ENCODE measurements at regions not wholly inside any gene's neighbourhood (a gene's known extent, or its start where the extent isn't known, plus 50 kb on each side); places are given as distances from the start of the nearest gene placed in this dataset.

DNA sequence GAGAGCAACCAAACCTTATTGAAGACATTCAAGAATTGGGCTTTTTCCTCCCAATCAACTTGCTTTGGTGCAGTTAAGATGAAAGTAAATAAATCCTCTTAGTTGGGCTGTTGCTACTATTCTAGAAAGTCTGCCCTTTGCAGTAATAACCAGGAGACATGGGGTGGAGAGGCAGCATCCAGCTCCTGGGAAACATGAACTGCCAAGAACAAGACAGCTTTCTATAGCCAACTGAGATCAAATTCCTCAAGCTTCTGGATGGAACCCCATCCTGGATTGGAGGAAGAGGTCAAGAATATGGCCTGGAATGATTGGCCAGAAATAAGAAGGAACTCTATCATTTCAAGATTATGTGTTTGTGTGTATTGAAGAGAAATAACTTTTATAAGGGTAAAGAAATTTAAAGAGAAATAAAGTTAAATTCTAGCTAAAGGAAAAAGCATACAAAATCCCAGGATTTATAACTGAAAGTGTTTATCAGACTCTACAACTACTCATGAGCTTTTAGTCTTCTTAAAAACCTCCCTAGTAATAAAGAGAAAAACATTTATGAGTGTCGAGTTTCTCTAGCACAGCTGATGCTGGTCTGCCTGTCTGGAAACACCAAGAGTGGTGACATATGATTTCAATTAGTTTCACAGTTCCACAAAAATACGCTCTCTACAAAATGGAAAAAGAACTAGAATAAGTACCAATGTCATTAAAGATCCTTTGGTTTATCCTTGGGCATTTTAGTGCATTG lies 70.1 kb upstream of the COL1A2 start:
- DNase-seq: no peak

DNA sequence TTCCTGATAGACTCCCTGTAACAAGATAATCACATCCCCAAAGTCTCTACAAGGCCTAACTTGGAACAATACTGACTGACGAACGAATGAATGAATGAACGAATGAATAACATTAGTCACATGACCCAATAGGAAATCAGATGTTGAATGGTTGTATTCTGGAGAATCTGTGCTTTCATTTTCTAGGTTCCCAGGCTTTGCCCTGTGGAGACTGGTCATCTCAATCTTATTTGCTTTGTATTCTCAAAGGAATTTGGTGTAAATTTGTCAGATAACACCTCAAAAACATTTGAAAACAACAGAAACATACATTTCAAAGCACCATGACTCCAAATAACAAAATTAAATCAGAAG lies 69.6 kb upstream of the COL1A2 start:
- DNase-seq: no peak

DNA sequence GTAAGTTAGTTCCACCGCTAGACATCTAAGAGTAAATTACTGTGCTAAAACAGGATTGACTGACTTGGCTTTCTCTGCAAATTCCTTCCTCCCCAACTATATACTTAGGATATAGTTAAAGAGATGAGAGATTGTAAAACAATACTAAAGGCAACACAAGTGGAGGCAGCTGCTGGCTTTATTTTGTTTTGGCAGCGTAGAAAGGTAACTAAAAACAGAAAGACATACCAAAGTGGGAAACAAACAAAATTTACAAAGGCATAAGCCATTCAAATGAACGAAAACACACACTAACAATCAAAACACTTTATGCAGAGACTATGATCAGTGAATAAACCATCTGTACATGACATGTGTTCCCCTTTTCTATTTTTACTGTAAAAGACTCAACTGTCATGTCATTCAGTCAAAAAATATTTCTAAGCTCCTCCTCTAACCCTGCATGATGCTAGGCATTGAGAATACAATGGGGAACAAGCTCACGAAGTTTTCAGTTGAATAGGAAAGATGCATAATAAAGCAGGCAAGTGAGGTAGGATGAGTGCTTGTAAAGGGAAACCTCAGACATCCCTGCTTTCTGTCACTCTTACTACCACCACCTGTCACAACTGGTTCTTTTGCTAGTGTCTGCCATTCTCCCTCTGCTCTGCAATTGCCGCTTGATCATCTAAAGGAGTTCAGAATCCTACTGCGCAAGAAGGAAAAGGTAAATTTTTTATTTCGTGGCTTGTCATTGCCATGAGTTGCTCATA lies 64.2 kb upstream of the COL1A2 start:
- no peak for DNase-seq

DNA sequence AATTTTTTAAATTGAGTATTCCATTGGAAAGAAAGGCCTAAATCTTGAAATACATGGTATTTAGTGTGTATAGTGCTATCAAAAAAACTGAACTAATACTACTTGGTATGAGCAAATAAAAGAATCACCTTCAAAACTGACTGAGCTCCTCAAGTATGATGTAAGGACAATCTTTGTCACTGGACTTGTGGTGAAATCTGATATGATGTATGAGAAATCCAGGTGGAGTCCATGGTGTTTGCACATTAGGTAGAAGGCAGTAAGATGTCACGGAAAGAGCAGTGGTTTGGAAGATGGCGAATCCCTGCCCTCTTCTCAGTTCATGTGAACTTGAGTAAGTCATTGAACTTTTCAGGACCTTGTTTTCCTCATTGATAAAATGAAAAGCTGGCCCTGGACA lies 62.1 kb upstream of the COL1A2 start:
- DNase-seq: no peak

DNA sequence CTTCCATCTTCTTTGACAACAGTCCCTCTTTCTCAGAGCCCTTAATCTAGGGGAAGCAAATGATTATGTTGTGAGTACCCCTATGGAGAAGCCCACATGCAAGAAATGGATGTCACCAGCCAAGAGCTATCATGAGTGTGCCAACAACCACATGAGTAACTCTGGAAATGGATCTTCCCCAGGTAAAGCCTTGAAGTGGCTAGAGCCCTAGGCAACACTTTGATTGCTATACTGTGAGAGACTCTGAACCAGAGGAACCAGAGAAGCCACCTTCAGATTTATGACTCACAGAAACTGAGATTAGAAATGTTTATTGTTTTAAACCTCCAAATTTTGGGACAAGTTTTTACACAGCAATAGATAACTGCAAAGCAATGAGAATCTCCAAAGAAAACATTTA lies 60.9 kb upstream of the COL1A2 start:
- DNase-seq: no peak

DNA sequence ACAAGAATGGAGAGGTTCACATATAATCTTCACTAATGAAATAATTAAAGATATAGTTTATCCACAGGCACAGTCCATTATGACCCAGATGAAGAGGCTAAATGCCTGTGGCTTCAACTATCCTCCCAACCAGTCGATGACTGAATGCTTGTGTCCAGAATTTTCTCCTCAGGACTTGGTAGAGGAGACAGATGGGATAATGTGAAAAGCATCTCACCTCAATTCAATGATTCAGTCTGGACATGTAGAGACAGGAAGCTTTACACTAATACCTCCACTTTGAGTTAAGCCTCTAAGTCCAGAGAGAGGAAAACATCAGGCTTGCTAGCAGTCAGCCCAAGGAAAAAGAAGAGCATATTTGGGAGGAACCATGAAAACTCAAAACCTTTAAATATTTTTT lies 59.1 kb upstream of the COL1A2 start:
- DNase-seq: no peak

DNA sequence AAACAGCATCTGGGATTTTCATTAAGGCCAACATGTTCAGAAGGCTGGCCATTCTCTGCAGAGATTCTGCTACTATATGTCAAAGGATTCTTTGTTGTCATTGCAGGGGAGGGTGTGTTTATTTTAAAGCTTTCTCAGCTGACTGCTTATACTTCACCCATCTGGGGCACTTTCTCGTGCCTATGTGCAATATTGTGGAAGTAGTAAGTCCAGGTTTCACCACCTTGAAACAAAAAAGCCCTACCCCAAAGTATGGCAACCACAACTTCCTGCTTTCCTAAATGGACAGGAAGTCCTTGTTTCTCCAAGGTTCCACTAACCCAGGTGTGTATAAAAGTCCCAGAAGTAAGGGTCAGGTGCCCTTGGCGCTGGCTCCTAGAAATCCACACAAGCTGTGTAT lies 58.7 kb upstream of the COL1A2 start:
- no peak for DNase-seq

DNA sequence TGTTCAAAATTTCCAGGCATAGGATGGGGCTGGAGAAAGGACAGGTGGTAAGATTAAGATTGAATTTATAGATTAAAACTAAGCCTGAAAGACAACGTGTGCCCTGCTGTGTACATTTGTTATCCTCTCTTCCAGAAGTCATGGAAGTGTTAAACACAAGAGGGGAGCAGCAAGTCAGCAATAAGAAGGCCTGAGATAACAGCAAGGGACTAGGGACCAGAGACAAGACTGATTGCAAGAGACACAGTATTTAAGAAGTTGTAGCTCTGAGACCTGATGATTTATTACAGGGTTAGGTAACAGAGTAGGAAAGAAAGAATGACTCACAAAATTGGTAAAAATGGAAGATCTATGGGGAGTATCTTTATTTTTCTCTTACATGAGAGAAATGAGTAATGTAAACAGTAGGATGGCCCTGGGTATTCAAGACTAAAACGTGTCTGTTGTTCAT lies 55.7 kb upstream of the COL1A2 start:
- peak; percentile 12 for DNase-seq

DNA sequence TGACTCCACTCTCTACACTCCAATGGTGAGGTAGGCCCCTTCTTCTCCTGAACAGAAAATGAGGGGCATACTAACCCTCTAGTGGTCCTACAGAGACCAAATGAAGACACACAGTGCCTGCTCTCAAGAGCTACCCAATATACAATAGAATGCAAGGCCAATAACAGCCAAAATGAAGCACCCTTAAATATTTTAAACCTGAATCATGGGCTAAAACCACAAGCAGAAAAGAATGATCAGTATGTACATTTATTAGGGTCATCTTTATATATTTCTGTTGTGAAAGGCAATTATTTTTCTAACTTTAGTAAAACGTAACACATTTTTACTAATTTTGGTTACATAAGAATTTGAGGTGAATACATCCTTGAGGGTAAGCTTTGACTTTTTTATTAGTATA lies 49.9 kb upstream of the COL1A2 start:
- no peak for DNase-seq

Measured in NCI-H226 (cell line).